Bone marrow (tissue), 2 donors: ENCODE measurements at regions not wholly inside any gene's neighbourhood (a gene's known extent, or its start where the extent isn't known, plus 50 kb on each side); places are given as distances from the start of the nearest gene placed in this dataset.

Source experiments
- DNase-seq, 2 donors: peaks; one replicate each; lab custom pipeline; 2025; lab: John Stamatoyannopoulos, UW

DNA sequence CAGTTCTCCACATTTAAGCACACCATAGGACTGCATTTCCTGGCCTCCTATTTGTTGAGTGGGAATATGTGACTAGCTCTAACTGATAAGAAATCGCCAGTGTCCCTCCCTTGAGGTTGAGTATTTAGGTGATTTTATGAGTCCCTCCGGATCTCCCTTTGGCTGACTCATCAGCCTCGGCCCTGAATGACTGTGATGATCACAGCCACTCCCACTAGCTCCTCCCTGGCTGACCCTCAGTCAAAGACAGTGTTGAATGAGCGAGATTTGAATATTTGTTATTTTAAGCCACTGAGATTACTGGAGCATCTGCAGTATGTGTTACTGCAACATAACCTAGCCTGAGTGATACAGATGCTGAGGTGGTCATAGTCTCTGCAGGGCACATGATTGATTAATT is 515.3 kb downstream of the EPHB1 start:
- no peak for DNase-seq

DNA sequence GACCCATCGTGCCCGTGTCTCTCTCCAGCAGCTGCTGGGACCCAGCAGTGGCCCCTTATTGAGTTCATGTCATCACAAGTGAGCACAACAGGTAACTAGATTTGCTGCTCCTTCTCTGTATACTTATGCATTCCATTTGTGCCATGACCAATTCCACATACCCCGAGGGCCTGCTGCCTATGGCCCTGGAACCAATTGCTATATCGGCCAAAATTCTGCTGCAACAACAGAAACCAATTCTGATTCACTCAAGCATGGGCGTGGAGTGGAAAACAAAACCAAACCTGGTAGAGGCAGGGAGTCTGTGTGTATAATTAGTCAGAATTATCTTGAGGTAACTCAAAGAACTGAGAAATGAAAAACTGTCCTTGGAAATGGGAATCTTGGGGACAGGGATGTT is 516.6 kb downstream of the EPHB1 start:
- DNase-seq: no peak

DNA sequence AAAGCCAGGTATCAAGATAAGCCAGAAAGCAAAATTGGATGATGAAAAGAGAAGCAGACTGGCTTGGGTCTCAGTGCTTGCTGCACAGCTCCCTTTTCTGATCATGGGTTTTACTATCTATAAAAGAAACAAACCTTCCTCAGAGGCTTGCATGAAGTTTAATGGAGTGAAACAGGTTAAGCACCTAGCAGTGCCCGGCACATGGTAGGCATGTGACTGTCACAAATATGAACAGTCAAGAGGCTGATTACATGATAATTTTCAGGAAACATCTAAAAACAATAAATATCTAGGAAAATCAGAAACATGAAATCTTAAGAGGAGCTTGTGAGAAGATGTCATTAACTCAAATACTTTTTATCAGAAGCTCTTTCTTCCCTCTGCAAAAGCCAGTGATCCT is 519.2 kb downstream of the EPHB1 start:
- DNase-seq: no peak

DNA sequence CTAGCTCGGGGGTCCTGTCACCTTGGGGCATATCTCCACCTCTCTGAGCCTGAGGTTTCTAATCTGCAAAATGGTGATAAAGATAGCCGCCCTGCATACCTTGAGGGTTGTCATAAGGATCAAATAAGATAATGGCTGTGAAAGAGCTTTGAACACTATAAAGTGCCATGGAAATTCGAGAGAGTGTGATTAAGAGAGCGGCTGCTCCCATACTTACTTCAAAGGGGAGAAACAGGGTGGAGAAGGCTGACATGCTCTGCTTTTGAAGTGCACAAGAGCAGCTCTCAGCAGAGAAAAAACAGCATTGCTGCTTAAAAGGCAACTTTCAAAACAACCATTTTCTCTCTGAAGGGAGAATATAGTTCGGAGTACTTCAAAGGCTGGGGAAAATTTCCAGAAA is 529.2 kb downstream of the EPHB1 start:
- no peak for DNase-seq

DNA sequence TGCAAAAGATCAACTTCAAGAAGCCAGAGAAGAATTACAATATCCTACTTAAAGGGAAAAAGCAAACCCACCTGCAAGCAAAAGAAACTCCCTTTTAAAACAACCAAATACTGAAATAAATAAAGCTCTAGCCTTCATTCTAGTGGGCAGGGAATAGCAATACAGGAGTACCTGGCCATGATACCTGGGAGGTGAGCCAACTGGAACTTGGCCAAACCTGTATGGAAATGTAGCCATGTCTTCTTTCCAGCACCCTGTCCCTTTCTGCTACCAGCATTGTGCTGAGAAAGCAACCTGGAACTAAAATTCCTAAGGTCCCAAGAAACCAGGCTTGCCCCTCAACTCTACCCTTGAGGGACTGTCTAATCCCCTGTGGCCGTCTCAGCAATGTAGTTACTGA is 530.0 kb downstream of the EPHB1 start:
- DNase-seq: no peak

DNA sequence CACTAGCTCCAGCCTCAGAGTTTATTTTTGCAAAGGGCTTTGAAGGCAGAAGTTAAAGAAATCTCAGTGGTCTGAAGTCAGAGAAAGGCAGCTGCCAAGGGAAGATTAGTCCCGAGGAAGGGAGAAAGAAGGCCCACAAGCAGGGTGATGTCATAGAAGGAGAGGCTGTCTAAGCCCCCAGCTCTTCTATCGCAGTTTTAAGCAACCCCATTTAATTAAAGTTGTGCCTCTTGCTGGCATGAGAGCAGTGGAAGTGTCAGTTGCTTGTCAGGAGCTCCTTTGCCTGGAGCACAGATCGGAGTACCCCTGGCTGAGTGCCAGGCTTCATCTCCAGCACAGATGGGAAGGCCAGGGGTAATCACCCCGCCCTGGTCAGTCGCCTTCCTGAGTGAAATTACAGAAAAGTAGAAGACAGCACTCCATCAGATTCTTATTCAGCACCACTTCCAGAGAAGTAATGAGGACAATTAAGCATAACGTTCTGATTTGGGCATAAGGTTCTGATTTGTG is 530.7 kb downstream of the EPHB1 start:
- no peak for DNase-seq

DNA sequence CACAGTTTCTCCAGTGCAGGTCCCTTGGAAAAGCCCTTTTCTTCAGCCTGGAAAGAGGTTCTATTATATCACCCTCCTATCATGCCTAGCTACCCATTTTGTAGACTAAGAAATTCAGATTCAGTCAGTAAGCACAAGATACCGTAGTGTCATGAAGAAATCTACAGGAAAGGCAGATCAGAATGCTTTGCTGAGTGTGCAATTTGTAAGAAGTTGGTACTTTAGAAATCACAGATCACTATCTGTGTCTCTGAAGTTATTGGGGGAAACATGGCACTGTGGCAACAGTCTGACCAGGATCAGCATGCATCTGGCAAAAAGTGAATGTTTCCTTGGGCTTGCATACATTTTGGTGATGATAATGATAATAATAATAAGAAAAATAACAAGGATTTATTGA is 531.8 kb downstream of the EPHB1 start:
- DNase-seq: no peak

DNA sequence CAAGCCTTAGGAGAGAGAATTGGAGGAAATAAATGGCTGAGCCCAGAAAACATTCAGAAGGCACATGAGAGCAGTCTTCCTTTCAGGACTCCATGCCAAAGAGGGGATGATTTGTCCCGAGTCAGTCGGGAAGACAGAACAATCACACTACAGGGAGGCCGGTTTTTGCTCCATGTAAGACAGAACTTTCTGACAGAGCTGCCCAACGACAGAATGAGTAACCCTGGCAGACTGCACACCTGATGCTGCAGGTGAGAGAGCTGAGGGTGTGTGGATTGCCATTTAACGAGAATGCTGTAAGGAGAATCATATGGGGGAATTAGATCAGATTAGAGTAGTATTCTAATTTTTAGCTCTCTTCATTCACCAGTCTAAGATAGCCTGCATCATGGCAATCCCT is 533.0 kb downstream of the EPHB1 start:
- no peak for DNase-seq

DNA sequence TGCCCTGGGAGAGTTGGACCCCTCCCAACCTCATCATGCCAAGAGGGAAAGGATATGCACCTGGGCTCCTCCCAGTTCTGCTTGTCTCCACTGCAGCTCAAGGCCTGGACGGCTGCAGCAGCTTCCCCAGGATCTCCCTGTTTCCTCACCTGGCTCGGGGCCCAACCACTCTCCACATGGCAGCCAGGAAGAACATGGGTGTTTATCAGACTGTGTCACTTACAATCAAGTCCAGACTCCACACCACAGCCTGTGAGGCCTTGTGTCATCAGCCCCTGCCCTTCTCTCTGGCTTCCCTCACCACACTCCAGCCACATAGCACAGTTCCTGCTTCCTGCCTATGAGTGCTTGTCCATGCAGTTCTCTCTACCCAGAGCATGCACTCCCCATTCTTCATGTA is 534.4 kb downstream of the EPHB1 start:
- no peak for DNase-seq

DNA sequence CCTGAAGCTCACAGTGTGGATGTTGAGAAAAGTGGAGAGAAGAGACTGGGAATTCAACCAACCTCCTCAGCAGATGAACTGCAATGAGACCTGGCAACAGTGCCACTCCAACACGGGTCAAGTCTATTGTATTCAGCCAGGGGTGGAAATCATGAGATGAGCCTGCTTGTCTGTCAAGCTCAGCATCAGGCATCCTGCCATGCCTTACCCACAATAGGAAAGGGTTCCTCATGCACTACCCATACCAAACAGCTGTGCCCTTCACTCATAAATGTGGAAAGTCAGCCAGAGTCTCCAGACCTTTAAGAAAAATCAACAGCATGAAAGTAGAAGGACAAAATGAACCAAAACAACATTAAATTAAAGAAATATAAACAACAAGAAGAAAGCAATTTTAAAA is 542.1 kb downstream of the EPHB1 start:
- DNase-seq: no peak

DNA sequence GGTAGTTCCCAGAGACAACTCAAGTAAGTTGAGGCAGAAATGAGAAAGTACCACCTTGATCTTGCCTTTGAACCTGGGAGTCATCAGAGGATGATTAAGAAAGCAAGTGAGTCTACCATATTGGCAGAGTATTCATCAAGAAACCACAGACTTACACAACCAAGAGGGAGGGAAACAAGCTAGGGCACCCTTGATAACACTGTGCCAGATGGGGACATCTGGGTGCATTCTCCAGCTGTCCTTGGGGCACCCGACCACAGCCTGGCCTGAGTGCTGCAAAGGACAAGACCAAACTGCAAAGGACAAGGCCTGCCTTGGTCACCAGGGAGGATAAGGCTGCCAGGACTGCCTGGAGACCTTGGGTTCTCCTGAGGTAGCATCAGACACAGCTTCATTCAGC is 553.6 kb downstream of the EPHB1 start:
- no peak for DNase-seq

DNA sequence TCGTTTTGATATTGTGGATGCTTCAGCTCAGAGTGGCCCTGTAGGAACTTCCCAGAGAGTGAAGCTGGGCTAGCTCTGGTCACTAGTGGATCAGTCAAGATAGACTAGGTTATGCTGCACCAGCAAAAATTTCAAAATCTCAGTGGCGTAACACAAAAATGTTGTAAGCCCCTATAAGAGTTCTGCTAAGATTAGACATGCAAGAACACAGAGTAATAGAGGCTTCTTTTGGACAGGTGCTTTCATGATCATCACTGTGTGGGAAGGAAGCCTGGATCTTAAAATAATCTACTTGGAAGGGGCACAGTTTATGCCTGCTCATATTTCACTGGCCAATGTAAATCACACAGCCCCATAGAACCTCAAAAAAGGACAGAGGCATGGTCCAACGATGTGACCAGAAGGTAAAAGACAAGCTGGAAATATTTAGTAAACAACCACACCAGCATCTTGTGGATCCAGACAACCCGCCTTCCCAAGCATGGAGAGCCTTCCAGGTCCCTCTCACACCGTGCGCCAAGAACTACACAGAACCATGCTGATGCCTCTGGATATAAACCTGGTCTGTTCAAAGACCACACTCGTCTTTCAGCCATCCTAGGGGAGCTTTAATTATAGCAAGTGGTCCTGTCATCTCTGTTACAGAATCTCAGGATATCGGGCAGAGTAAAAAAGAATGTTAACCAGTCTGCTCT is 554.3 kb downstream of the EPHB1 start:
- no peak for DNase-seq

DNA sequence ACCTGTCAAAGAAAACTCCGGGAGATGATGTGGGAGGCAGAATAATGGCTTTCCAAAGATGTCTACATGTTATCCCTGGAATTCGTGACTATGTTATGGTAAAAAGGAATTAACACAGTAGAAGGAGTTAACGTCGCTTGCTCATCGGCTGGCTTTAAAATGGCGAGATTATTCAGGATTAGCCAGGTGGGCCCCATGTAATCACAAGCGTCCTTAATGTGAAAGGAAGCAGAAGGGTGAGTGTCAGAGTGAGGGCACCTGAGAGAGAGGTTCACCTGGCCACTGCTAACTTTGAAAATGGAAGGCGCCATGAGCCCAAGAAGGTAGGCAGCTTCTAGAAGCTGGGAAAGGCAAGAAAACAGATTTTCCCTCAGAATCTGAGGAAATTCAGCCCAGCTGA is 557.2 kb downstream of the EPHB1 start:
- DNase-seq: no peak

DNA sequence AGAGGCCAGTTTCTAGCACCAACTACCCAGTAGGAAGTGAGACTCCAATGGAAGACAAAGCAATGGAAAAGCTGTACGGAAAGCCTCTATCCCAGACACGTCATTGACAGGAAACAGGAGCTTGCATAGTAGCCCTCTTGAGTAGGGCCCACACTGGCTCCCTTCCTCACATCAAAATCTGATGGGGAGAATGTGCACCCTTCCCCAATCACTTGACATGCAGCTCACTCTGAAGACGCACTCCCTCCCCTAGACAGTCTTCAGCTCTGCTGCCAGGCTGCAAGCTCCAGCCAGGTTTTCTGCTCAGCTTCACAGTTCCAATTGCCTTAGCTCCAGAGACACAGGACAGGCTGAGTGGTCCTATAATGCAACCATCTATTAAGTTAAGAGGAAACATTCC is 567.8 kb downstream of the EPHB1 start:
- no peak for DNase-seq

DNA sequence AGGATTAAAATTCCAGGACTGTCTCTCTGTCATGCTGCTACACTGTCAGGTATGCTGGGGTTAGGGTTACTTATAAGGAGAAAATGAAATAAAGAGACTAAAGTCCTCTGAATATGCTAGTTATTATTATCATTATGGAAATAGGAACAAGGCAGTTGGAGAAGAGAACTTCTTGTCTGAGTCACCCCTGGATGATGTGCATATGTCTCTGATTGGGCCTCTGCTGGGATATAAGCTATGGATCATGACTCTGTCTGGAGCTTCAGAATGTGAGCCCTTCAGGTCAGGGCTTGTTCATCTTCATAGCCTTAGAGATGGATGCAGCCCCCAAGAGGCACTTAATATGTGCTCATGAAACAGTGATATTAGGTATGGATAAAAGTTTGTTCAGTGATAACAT is 569.6 kb downstream of the EPHB1 start:
- DNase-seq: no peak

DNA sequence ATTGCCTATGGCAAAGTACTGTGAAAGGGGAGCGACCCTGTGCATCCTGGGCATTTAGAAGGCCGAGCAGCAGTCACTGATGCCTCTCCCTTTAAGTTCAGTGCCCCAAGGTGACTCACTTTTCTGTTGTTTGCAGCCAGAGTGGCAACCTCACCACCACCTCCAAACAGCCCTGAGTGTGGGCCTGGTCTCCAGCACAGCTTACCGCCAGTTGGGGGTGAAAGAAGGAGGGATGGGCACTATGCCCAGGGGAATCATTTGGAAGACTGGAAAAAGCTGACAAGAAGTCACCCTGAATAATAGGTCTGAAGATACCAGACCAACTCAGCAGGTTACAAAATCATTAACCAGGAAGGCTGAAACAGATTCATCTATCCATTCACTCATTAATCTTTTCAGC is 571.8 kb downstream of the EPHB1 start:
- DNase-seq: no peak

DNA sequence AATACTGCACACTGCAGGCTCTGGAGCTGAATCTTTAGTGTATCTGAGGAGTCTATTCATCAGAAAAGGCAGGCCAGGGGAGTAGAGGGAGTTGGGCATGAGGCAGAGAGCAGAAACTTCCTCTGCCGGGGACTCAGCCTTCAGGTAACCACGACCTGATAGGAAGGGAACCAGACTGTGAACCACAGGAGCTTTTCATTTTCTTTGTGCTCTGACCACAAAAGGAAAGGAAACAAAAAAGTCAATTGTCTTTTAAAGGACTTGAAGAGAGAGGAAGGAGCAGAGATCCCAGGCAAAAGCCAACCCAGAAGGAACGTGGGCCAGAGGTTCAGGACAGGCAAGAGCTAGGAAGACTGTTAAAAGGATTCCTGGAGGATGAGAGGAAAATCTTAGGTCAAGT is 573.3 kb downstream of the EPHB1 start:
- no peak for DNase-seq

DNA sequence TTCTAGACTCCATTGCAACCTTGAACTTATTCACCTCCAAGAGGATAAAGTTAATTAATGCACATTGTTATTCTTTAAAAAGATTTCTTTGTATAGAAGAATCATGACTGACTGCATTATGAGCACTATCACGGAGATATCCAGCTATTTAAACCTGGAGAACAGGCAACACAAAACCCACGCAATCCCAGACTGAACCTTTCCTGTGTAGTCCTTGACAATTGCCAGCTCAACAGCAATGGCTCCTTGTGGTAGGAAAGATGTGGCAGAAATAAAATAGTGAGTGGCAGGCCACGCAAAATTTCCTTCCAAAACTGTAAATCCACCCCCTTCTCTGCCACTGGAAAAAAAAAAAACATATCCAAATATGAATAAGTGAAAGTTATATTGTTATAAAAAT is 573.7 kb downstream of the EPHB1 start:
- no peak for DNase-seq

DNA sequence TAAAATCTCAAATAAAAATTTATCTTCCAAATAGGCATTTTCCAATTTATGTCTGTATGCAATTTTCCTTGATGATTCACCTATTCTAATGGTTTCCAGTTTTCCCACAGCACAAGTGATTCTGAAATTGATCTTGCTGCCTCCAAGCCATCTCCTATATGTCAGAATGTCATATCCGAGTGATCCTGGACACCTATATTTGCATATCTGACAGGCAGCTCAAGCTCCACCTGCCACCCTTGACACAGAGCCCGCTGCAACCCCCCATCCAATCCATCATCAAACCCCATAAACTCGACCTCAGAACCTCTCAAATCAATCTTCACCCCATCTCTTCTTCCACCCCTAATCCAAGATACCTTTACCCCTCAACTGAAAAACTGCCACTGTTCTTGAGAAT is 579.5 kb downstream of the EPHB1 start:
- DNase-seq: no peak

DNA sequence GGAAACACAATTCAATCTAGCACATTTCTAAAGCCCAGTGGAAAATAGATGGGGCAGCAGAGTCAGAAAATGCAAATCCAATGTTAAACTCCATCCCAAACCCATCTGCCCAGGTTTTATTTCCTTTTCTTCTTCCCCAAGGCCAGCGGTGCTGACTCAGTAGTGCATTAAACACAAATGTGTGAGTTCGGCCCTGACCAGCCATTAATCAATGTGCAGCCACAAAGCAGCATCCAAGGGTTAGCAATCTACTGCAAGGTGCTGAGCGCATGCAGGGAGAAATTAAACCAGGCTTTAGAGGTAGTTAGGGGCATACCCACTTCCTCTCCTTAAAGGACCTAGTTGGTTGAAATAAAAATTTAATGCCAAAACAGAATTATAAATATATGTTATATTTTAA is 583.3 kb upstream of the PPP2R3A start:
- DNase-seq: no peak

DNA sequence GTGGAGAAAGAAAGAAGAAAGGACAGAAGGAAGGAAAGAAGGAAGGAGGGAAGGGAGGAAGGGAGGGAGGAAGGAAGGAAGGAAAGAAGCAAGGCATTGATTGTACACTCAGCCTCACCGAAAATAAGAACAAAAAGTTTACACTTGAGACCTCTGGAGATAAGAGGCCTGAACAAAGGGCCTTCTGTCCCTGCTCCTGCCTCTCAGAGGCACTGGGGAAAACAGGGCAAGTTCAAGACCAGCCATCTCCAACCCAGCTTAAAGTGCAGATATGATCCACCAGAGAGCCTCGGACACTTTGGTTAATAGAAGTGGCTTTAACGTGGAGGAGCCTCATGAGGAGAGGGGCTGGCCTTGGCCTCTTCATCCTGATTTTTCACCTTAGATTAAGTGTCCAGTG is 582.9 kb upstream of the PPP2R3A start:
- no peak for DNase-seq

DNA sequence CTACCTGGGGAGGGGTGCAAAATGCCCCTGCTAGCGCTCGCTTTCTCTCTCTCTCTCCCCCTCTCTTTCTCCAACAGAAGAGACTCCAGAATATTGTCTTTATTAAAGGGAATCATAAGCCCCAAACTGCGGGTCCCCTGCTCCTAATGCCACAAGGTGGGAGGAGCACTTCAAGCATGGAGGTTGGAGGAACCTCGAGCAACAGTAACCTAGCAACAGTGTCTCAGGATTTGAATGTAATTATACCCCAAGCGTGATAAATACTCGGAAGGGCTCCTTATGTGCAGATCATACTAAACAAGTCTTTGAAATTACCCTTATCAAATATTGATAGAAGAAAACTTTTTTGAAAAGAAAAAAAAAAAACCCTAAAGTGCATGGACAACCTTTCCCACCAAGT is 582.2 kb upstream of the PPP2R3A start:
- DNase-seq: no peak

DNA sequence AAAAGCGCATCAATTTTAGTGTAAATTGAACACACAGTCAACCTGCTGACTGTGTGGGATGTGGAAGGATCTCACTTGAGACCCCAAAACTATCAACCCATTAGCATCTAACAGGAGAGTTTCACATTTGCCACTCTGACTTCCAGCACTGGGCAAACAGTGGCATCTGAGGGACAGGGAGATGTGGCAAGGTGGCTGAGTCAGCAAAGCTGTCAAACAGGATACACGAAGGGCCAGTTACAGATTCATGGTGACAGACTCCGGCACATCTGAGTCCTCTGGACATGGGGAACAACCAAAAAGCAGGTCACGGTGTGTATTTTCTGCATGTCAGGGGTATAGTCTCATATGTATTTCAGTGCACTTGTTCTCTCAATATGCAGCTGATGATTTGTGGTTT is 573.4 kb upstream of the PPP2R3A start:
- no peak for DNase-seq

DNA sequence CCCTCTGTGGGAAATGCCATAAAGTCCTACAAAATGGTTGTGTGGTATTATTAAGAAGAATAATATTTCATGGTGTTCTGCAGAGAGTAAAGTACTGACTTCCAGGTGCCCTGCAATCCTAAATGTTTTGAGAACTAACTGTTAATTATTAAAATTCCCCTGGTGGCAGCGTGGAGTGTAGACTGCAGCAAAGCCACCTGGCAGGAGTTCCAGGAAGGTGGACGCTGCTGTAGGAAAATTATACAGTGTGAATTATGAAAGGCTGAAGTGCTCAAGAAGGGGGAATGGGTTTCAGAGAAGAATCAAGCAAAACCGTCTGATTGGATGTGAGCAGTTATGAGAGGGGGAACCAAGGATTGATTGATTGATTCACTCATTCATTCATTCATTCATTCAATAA is 572.4 kb upstream of the PPP2R3A start:
- no peak for DNase-seq
